HG03139 (cell line): ENCODE measurements at regions not wholly inside any gene's neighbourhood (a gene's known extent, or its start where the extent isn't known, plus 50 kb on each side); places are given as distances from the start of the nearest gene placed in this dataset.

Source experiments
- ATAC-seq: cut with Tn5 transposase; IDR thresholded peaks from one replicate; pipeline ENCODE4 v1.9.1; 2021; ENCODE audit not compliant: unreplicated experiment

DNA sequence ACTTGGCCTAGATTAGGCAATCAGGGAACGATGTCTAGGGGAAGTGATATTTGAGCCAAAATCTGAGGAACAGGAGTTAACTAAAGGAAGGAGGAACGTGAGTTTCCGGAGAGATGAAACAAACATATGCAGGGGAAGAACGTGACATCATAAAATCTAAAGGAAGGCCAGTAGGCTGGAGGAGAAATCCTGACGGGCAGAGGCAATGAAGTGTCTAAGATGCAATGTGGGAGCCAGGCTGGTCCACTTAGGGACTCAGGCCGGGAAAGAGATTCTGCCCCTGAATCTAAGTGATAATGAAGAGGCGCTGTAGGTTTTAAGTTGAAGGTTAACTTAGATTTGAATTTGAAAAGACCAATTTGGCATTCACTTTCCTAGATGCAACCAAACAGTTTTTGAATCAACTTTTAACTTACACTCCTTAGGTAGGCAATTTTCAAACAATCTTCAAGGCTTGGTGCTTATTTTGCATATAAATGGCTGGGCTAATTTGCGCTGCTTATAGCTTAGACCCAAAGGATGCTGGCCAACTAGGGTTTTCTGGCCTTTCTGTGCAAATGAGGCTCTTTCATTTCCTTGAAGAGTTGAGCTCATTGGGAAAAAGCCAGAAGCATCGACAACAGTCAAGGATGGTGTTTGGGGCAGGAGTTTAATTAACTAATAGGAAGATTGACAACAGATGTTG is 221.7 kb downstream of the SOX11 start:
- ATAC-seq, result no peak

- no peak for ATAC-seq
Observed at GRCh38 chr2:5914811-5915611, 222.8 kb downstream of the SOX11 start.

- ATAC-seq, result no peak
Observed at GRCh38 chr2:5915881-5916310, 223.7 kb downstream of the SOX11 start.

GRCh38 chr2:5921081-5921642 is 229.0 kb downstream of the SOX11 start:
- no peak for ATAC-seq

- ATAC-seq, result no peak
Observed at GRCh38 chr2:5923957-5924945, 232.1 kb downstream of the SOX11 start.

GRCh38 chr2:5925604-5926003 is 233.4 kb downstream of the SOX11 start:
- ATAC-seq, result no peak

GRCh38 chr2:5926871-5927512 is 234.8 kb downstream of the SOX11 start:
- ATAC-seq, result no peak

DNA sequence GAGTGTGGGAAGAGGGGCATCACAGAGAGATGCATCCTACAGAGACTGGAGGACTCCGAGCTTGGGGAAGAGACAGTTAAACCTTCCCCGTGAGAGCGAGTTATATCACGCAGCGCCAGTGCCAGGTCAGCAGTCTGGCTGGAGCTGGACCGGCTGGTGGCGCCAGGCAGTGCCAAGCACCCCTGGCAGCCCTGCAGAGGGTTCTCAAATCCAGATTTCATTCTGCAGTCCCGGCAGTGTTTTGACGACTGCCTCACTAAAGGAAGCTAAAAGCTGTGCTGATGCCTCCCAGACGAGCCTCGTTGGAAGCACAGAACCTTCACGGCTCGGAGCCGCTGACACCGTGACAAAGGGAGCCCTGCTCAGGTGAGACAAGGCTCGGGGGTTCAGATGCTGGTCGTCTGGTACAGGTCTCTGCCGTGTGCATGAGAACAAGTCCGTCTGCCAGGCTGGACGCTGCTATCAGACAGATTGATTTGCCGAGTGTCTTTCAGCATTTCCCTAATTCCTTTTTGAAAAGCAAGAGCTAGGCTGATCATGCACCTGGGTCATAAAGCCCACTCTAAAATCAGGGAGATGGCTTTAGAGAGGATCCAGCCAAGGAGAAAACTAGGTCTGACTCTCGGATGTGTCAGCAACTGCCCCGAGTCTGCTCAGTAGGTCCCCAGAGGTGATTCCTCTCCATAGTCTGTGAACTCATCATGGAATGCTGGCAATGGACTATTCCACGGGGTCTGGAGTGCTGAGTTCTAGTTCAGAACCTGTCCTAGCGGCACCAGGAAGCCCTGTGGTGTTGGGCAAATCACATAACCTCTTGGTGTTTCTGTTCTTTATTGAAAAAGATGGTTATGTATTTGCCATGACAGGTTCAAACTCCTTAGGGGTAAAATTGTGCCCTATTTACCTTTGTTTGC is 240.6 kb downstream of the SOX11 start:
- no peak for ATAC-seq

- no peak for ATAC-seq
Observed at GRCh38 chr2:5933669-5934068, 241.5 kb downstream of the SOX11 start.

GRCh38 chr2:5937321-5937720 is 245.1 kb downstream of the SOX11 start:
- no peak for ATAC-seq

DNA sequence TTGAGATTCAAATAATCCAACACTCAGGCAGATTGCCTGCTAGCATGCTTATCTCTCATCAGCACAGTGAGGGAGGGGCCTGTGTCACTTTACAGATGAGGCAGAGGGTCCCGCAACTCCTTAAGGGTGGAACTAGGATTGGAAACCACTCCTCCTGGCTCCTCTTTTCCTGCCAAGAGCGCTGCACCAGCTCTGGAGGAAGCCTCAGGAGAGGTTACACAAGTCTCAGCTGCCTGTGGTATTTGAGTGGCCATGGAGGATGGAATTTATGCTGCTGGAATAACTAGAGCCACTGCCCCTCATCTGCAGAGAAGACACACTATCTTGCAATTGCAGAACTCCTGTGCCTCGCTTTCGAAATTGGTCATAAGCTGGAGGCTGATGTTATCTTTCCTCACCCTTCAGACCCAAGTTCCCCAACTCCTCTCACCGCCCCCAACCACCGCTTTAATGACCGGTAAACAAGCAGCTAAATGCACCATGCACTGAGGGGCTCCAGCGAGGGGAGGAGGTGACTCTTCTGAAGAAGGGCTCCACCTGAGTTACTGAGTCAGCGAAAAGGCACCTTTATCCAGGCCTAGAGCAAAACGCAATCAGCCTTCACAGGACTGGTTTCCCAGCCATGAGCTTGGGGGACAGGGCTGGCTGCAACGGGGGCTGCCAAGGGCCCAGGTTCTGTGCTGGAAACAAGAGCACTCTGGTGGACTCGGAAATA is 245.8 kb downstream of the SOX11 start:
- ATAC-seq, result no peak

DNA sequence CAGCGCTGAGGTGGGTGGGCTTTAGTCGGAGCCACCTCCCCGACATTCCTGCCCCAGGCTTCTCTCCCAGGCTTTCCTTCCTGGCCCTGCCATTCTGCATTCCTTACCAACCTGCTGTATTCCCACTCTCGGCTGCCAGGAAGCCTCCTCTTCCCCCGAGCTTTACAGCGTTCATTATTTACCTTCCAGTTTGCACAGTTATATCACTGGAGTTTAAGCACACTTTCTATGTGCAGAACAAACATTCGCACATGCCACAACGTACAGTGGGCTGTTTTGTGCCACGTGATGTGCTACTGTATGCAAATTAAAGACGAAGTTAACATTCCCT is 246.3 kb downstream of the SOX11 start:
- no peak for ATAC-seq

- no peak for ATAC-seq
Observed at GRCh38 chr2:5939553-5939952, 247.4 kb downstream of the SOX11 start.

DNA sequence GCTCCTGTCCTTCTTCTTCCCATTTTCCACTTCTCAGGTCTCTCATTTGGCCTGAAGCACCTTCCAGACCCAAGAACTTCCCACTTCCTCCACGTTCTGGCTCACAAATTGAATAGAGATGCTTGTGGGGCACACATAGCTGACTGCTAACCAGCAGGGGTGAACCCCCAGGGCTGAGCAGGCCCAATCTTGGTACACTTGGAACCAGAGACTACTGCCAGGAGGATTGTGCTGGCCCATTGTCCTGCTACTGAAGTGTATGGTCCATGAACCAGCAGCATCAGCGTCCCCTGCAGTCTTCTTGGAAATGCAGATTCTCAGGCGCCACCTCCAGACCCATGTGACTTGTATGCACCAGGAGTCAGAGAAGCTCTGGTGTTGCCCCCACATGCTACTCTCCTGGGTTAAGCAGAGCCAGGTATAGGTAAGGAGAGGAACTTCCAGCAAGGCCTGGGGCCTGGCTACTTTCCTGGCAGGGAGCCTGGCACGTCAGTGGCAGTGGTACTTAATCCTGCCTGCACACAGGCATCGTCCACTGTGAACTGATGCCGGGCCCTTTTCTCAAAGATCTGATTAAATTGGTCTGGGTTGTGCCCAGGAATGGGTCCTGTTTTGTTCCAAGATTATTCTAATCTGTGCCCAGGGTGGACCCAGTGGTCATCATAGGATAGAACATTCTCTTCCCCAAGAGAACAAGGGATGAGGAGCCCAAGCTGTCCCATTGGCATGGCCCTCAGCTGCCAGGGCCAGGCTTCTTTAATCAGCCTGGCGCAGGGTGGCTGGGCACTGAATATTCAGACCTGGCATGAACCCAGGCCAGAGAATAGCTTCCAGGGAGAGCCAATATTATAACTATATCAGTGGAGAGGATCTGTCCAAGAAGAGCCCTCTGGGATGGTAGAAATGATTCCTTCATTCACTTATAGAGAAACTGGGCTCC is 248.7 kb downstream of the SOX11 start:
- ATAC-seq, result no peak

DNA sequence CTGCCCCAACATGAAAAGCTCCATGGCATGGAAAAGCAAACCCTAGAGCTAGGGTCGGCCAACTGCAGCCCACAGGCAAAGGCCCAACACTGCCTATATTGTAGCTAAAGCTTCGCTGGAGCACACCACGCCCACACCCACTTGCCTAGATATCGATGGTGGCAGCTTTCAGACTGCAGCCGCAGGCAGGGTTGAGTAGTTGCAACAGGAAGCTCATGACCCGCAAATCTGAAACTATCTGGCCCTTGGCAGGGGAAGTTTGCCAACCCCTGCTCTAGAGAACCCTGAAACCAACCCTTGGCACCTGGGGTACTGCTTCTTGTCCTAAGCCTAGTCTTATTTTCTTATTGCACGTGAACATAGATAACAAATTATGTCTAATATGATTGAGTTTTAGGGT is 250.0 kb downstream of the SOX11 start:
- ATAC-seq, result no peak

GRCh38 chr2:5945742-5946141 is 253.6 kb downstream of the SOX11 start:
- no peak for ATAC-seq

- no peak for ATAC-seq
Observed at GRCh38 chr2:5946225-5947115, 254.3 kb downstream of the SOX11 start.
